ENCODE measurements at regions not wholly inside any gene's neighbourhood (a gene's known extent, or its start where the extent isn't known, plus 50 kb on each side); places are given as distances from the start of the nearest gene placed in this dataset.

GRCh38 chr16:6484935-6485334 is 847.7 kb upstream of the RBFOX1 start:
- Mint-ChIP-seq H3K4me1 (ENCODE audit: low read depth, unreplicated experiment) (no peaks in the 10 kb centered on the region), H3K36me3 (ENCODE audit: insufficient read depth, unreplicated experiment) (no peaks in the 10 kb centered on the region), H3K4me3 (ENCODE audit: low read depth, unreplicated experiment) (no peak overlapping the region), H3K27ac (ENCODE audit: unreplicated experiment) (no peak overlapping the region), H3K9me3 (ENCODE audit: low read depth, unreplicated experiment) (peaks cover 20% of the 10 kb centered on the region), H3K27me3 (ENCODE audit: unreplicated experiment) (no peaks in the 10 kb centered on the region)
- CTCF ChIA-PET, result no interaction called here
- TF ChIP-seq CTCF (IDR thresholded peaks at IDR 0.05; ENCODE audit: unreplicated experiment), result no peak
- no TSS peak for BruUV-seq (replicated peaks)
- intact Hi-C loops (cut with micrococcal nuclease; ENCODE audit: unreplicated experiment), result no loop called here
- DNase-seq, result no peak

- Mint-ChIP-seq H3K4me3 (ENCODE audit: low read depth, unreplicated experiment) (no peak overlapping the region), H3K27me3 (ENCODE audit: unreplicated experiment) (no peaks in the 10 kb centered on the region), H3K27ac (ENCODE audit: unreplicated experiment) (no peak overlapping the region), H3K36me3 (ENCODE audit: insufficient read depth, unreplicated experiment) (no peaks in the 10 kb centered on the region), H3K4me1 (ENCODE audit: low read depth, unreplicated experiment) (no peaks in the 10 kb centered on the region), H3K9me3 (ENCODE audit: low read depth, unreplicated experiment) (peaks cover 21% of the 10 kb centered on the region)
- intact Hi-C loops (cut with micrococcal nuclease; ENCODE audit: unreplicated experiment), result no loop called here
- no TSS peak for BruUV-seq (replicated peaks)
- CTCF ChIA-PET, result no interaction called here
- DNase-seq, result no peak
- no peak for TF ChIP-seq CTCF (IDR thresholded peaks at IDR 0.05; ENCODE audit: unreplicated experiment)
These were observed 848.6 kb upstream of the RBFOX1 start for GRCh38 chr16:6484081-6484480.

- H3K4me3 Mint-ChIP-seq (ENCODE audit: low read depth, unreplicated experiment), result no peak overlapping the region
- no peak for TF ChIP-seq CTCF (IDR thresholded peaks at IDR 0.05; ENCODE audit: unreplicated experiment)
- H3K4me1 Mint-ChIP-seq (ENCODE audit: low read depth, unreplicated experiment), result no peaks in the 10 kb centered on the region
- no peaks in the 10 kb centered on the region for H3K27me3 Mint-ChIP-seq (ENCODE audit: unreplicated experiment)
- BruUV-seq (replicated peaks), result no TSS peak
- no peaks in the 10 kb centered on the region for H3K36me3 Mint-ChIP-seq (ENCODE audit: insufficient read depth, unreplicated experiment)
- H3K9me3 Mint-ChIP-seq (ENCODE audit: low read depth, unreplicated experiment), result peaks cover 23% of the 10 kb centered on the region
- intact Hi-C loops (cut with micrococcal nuclease; ENCODE audit: unreplicated experiment), result no loop called here
- H3K27ac Mint-ChIP-seq (ENCODE audit: unreplicated experiment), result no peak overlapping the region
- CTCF ChIA-PET, result no interaction called here
- no peak for DNase-seq
These were observed 849.1 kb upstream of the RBFOX1 start for GRCh38 chr16:6483469-6484033.

DNA sequence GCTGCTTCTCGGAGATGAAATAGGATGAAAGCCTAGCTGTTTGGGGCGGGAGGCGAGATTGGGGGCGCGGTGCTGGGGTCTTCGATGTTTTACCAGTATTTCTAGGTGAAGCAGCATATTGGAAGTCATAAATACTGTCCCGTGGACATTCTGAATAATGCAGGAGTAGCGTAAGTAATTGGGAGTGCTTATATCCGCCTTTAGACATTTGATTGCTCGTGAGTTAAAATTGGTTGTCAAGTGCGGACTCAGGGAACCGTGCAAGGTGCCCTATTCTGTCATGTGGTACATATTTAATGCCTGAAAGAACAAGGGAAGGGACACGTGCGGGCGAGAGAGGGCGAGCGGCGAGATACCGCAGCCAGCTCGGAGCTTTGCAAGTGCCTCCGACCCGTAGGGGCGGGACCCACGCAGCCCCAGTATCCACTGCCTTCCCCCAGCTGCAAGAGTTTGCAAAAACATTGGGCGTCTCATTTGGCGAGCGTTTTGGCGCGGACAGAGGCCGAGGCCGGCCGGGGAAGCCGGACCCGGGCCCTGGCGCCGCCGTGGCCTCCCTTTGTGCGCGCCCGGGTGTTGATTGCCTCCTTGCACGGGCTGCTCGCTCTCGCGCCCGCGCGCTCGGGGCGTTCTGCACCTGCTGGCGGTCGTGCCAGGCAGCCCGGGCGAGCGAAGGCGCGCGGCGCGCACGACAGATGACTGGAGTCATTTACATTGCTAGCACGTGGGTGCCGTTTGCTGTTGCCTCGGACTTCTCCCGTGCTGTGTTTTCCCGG is 849.8 kb upstream of the RBFOX1 start:
- BruUV-seq (replicated peaks), result no TSS peak
- Mint-ChIP-seq H3K27ac (ENCODE audit: unreplicated experiment) (no peak overlapping the region), H3K36me3 (ENCODE audit: insufficient read depth, unreplicated experiment) (no peaks in the 10 kb centered on the region), H3K4me1 (ENCODE audit: low read depth, unreplicated experiment) (no peaks in the 10 kb centered on the region), H3K9me3 (ENCODE audit: low read depth, unreplicated experiment) (peaks cover 21% of the 10 kb centered on the region), H3K27me3 (ENCODE audit: unreplicated experiment) (no peaks in the 10 kb centered on the region), H3K4me3 (ENCODE audit: low read depth, unreplicated experiment) (no peak overlapping the region)
- DNase-seq, result no peak
- CTCF ChIA-PET, result no interaction called here
- intact Hi-C loops (cut with micrococcal nuclease; ENCODE audit: unreplicated experiment), result no loop called here
- no peak for TF ChIP-seq CTCF (IDR thresholded peaks at IDR 0.05; ENCODE audit: unreplicated experiment)

All from Calu3 (cell line).